ENCODE measurements at regions not wholly inside any gene's neighbourhood (a gene's known extent, or its start where the extent isn't known, plus 50 kb on each side); places are given as distances from the start of the nearest gene placed in this dataset.

DNA sequence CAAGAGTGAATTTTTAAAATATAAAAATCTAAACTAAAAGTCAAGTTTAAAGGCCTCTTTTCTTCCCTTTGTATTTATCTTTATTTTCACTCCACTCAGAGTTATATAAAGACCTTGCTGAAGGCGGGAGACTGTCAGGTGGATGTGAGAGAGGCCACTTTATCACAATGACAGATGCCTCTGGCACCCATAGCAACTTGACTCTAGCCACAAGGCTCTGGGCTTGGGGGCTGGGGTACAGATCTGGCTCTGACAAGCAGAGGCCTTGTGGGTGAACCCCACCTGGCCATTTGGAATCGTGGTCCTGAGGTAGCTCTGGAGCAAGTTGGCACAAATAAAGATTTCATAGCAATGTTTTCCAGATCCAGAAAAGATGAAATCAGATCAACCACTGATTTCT, 417.2 kb downstream of the RFPL4B start:
- no peak for TF ChIP-seq POLR2AphosphoS5 (IDR thresholded peaks at IDR 0.05; ENCODE audit: low read depth, low read length)
- TF ChIP-seq FOXP2 (optimal IDR thresholded peaks at IDR 0.05; ENCODE audit: borderline replicate concordance, extremely low read depth, extremely low read length, insufficient read depth): no peak
- TF ChIP-seq, protein P1, sequence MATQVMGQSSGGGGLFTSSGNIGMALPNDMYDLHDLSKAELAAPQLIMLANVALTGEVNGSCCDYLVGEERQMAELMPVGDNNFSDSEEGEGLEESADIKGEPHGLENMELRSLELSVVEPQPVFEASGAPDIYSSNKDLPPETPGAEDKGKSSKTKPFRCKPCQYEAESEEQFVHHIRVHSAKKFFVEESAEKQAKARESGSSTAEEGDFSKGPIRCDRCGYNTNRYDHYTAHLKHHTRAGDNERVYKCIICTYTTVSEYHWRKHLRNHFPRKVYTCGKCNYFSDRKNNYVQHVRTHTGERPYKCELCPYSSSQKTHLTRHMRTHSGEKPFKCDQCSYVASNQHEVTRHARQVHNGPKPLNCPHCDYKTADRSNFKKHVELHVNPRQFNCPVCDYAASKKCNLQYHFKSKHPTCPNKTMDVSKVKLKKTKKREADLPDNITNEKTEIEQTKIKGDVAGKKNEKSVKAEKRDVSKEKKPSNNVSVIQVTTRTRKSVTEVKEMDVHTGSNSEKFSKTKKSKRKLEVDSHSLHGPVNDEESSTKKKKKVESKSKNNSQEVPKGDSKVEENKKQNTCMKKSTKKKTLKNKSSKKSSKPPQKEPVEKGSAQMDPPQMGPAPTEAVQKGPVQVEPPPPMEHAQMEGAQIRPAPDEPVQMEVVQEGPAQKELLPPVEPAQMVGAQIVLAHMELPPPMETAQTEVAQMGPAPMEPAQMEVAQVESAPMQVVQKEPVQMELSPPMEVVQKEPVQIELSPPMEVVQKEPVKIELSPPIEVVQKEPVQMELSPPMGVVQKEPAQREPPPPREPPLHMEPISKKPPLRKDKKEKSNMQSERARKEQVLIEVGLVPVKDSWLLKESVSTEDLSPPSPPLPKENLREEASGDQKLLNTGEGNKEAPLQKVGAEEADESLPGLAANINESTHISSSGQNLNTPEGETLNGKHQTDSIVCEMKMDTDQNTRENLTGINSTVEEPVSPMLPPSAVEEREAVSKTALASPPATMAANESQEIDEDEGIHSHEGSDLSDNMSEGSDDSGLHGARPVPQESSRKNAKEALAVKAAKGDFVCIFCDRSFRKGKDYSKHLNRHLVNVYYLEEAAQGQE (IDR thresholded peaks at IDR 0.05; ENCODE audit: insufficient read depth in 1 of 2, low read depth in 2 of 2, low read length in 2 of 2): no peak
- no peak for TF ChIP-seq TAF1 (IDR thresholded peaks at IDR 0.05; ENCODE audit: borderline replicate concordance, insufficient read depth, low read length)
- no peak for TF ChIP-seq SIN3A (IDR thresholded peaks at IDR 0.05; ENCODE audit: borderline replicate concordance, insufficient read depth, low read length)

DNA sequence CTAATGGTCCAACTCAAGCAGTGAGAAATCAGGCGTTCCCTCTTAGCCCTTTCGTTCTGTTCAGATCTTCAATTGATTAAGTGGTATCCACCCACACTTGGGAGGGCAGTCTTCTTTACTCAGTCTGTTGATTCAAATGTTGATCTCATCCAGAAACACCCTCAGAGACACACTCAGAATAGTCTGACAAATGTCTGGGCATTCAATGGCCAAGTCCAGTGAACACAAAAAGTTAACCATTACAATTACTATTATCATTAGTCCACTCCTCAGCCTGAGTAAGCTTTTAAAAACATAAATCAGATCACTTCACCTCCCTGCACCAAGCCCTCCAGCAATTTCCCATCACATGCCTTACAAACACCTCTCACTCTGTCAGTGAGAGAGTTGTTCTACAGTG, 423.2 kb downstream of the RFPL4B start:
- TF ChIP-seq SIN3A (IDR thresholded peaks at IDR 0.05; ENCODE audit: borderline replicate concordance, insufficient read depth, low read length): no peak
- TF ChIP-seq FOXP2 (optimal IDR thresholded peaks at IDR 0.05; ENCODE audit: borderline replicate concordance, extremely low read depth, extremely low read length, insufficient read depth): no peak
- TF ChIP-seq, protein P1 (IDR thresholded peaks at IDR 0.05; ENCODE audit: insufficient read depth in 1 of 2, low read depth in 2 of 2, low read length in 2 of 2): no peak
- no peak for TF ChIP-seq TAF1 (IDR thresholded peaks at IDR 0.05; ENCODE audit: borderline replicate concordance, insufficient read depth, low read length)
- TF ChIP-seq POLR2AphosphoS5 (IDR thresholded peaks at IDR 0.05; ENCODE audit: low read depth, low read length): no peak

DNA sequence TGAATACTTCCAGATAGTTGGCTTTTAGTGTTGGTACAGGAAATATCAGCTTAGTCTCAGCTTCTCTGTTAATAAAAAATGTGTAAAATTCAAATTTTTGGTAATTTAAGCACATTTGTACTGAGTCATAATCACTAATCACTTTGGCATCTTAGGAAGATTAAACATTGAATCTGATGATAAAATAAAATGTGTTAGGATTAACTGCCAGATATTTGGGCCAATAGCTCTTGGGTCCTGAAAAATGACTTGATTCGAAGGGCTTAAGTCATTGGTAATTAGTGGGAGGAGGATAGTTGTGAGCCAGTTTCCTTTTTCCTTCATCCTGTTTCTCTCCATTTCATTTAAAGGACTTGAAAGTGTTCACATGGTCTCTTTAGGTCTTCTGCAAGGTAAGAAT, 426.1 kb downstream of the RFPL4B start:
- TF ChIP-seq FOXP2 (optimal IDR thresholded peaks at IDR 0.05; ENCODE audit: borderline replicate concordance, extremely low read depth, extremely low read length, insufficient read depth) (no peak), POLR2AphosphoS5 (IDR thresholded peaks at IDR 0.05; ENCODE audit: low read depth, low read length) (no peak)
- TF ChIP-seq, protein P1 (IDR thresholded peaks at IDR 0.05; ENCODE audit: insufficient read depth in 1 of 2, low read depth in 2 of 2, low read length in 2 of 2): no peak

DNA sequence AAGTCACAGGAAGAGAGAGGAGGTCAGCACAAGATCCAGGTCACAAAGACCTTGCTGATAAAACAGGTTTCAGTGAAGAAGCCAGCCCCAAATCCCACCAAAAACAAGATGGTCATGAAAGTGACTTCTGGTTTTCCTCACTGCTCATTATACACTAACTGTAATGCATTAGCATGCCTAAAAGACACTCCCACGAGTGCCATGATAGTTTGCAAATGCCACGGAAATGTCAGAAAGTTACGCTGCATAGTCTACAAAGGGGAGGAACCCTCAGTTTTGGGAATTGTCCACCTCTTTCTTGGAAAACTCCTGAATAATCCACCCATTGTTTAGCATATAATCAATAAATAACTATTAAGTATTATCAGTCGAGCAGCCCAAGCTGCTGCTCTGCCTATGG, 427.2 kb downstream of the RFPL4B start:
- no peak for TF ChIP-seq POLR2AphosphoS5 (IDR thresholded peaks at IDR 0.05; ENCODE audit: low read depth, low read length)
- TF ChIP-seq, protein P1 (IDR thresholded peaks at IDR 0.05; ENCODE audit: insufficient read depth in 1 of 2, low read depth in 2 of 2, low read length in 2 of 2): no peak
- no peak for TF ChIP-seq FOXP2 (optimal IDR thresholded peaks at IDR 0.05; ENCODE audit: borderline replicate concordance, extremely low read depth, extremely low read length, insufficient read depth)
- TF ChIP-seq SIN3A (IDR thresholded peaks at IDR 0.05; ENCODE audit: borderline replicate concordance, insufficient read depth, low read length): no peak
- TF ChIP-seq TAF1 (IDR thresholded peaks at IDR 0.05; ENCODE audit: borderline replicate concordance, insufficient read depth, low read length): no peak

DNA sequence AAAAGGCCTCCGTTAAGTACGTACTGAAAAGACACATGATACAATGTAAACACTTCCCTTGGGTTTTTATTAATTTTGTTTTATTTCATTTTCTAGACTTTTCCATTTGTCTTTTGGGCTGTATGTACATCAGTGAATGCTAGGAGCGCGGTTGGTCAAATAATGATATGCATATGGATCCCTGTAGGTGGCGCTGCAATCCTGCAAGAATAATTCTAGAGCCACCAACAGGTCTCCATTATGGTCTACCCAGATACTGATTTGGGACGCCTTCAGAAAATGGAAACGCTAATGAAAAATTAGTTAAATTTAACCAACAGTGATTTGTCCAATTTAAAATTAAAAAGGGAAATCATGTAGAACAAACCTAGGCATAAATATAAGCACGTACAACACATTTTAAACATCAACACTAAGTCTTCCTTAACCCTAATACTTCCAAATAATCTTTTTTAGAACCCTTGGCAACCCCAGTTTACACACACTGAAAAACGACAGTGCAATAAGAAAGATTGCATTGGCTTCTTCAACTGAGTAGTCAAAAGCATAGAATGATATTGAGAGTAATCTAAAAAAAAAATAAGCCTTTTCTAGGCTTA, 433.5 kb downstream of the RFPL4B start:
- TF ChIP-seq POLR2AphosphoS5 (IDR thresholded peaks at IDR 0.05; ENCODE audit: low read depth, low read length) (no peak), FOXP2 (optimal IDR thresholded peaks at IDR 0.05; ENCODE audit: borderline replicate concordance, extremely low read depth, extremely low read length, insufficient read depth) (no peak), SIN3A (IDR thresholded peaks at IDR 0.05; ENCODE audit: borderline replicate concordance, insufficient read depth, low read length) (no peak), TAF1 (IDR thresholded peaks at IDR 0.05; ENCODE audit: borderline replicate concordance, insufficient read depth, low read length) (no peak)
- TF ChIP-seq, protein P1 (IDR thresholded peaks at IDR 0.05; ENCODE audit: insufficient read depth in 1 of 2, low read depth in 2 of 2, low read length in 2 of 2): no peak
